ENCODE measurements at regions not wholly inside any gene's neighbourhood (a gene's known extent, or its start where the extent isn't known, plus 50 kb on each side); places are given as distances from the start of the nearest gene placed in this dataset.

- H3K27ac ChIP-seq (ENCODE audit: low read depth in 1 of 2, low read length in 2 of 2) = no peak overlapping the region
- H3K36me3 ChIP-seq (ENCODE audit: control insufficient read depth in 4 of 4, insufficient read depth in 3 of 4, low read depth in 1 of 4, low read length in 3 of 4) = no peaks in the 10 kb centered on the region
- 79% methylated on average over 4 of the region's 4 CpGs for WGBS
- H3K4me1 ChIP-seq (ENCODE audit: control insufficient read depth in 4 of 4, insufficient read depth in 4 of 4, low read length in 3 of 4) = no peaks in the 10 kb centered on the region
- no peaks in the 10 kb centered on the region for H3K27me3 ChIP-seq (ENCODE audit: control insufficient read depth in 4 of 4, insufficient read depth in 4 of 4, low read length in 3 of 4)
- no peaks in the 10 kb centered on the region for H3K9me3 ChIP-seq (ENCODE audit: control insufficient read depth in 4 of 4, low read length in 3 of 4)
- no peak for DNase-seq (ENCODE audit: low spot score)
- no peak overlapping the region for H3K9ac ChIP-seq (ENCODE audit: low read depth in 1 of 2, low read length in 2 of 2)
- H3K4me3 ChIP-seq (ENCODE audit: low read depth in 1 of 3, low read length in 3 of 3) = no peak overlapping the region
- TF ChIP-seq HNF4A (conservative IDR thresholded peaks at IDR 0.05) (no peak), SP1 (IDR thresholded peaks at IDR 0.05) (peak; percentile 15), NR2F2 (IDR thresholded peaks at IDR 0.05) (peak; percentile 66)
Observed at GRCh38 chr12:115835445-115835844, 442.0 kb downstream of the MED13L start.

- no peak overlapping the region for H3K9ac ChIP-seq (ENCODE audit: low read depth in 1 of 2, low read length in 2 of 2)
- no peak for TF ChIP-seq SP1 (IDR thresholded peaks at IDR 0.05)
- TF ChIP-seq EGR1 (IDR thresholded peaks at IDR 0.05; ENCODE audit: low read depth in 2 of 2) = no peak
- no peak for TF ChIP-seq HNF4G (IDR thresholded peaks at IDR 0.05)
- no peak for TF ChIP-seq JUND (IDR thresholded peaks at IDR 0.05)
- TF ChIP-seq RAD21 (IDR thresholded peaks at IDR 0.05) = no peak
- no peak for DNase-seq (ENCODE audit: low spot score)
- no peak overlapping the region for H3K4me3 ChIP-seq (ENCODE audit: low read depth in 1 of 3, low read length in 3 of 3)
- H3K9me3 ChIP-seq (ENCODE audit: control insufficient read depth in 4 of 4, low read length in 3 of 4) = no peaks in the 10 kb centered on the region
- H3K27me3 ChIP-seq (ENCODE audit: control insufficient read depth in 4 of 4, insufficient read depth in 4 of 4, low read length in 3 of 4) = peaks cover 0 to 2% (median 0%) of the 10 kb centered on the region in 4 donors
- H3K4me1 ChIP-seq (ENCODE audit: control insufficient read depth in 4 of 4, insufficient read depth in 4 of 4, low read length in 3 of 4) = no peaks in the 10 kb centered on the region
- no peaks in the 10 kb centered on the region for H3K36me3 ChIP-seq (ENCODE audit: control insufficient read depth in 4 of 4, insufficient read depth in 3 of 4, low read depth in 1 of 4, low read length in 3 of 4)
- H3K27ac ChIP-seq (ENCODE audit: low read depth in 1 of 2, low read length in 2 of 2) = no peak overlapping the region
- 85% methylated on average over 4 of the region's 4 CpGs for WGBS
Observed at GRCh38 chr12:115833704-115834103, 443.8 kb downstream of the MED13L start.

- Histone ChIP-seq H3K36me3 (ENCODE audit: control insufficient read depth in 4 of 4, insufficient read depth in 3 of 4, low read depth in 1 of 4, low read length in 3 of 4) (no peaks in the 10 kb centered on the region), H3K27me3 (ENCODE audit: control insufficient read depth in 4 of 4, insufficient read depth in 4 of 4, low read length in 3 of 4) (peaks cover 0 to 2% (median 0%) of the 10 kb centered on the region in 4 donors), H3K9ac (ENCODE audit: low read depth in 1 of 2, low read length in 2 of 2) (no peak overlapping the region), H3K9me3 (ENCODE audit: control insufficient read depth in 4 of 4, low read length in 3 of 4) (no peaks in the 10 kb centered on the region), H3K4me3 (ENCODE audit: low read depth in 1 of 3, low read length in 3 of 3) (no peak overlapping the region), H3K27ac (ENCODE audit: low read depth in 1 of 2, low read length in 2 of 2) (no peak overlapping the region), H3K4me1 (ENCODE audit: control insufficient read depth in 4 of 4, insufficient read depth in 4 of 4, low read length in 3 of 4) (no peaks in the 10 kb centered on the region)
- TF ChIP-seq ATF3 (IDR thresholded peaks at IDR 0.05) = no peak
- TF ChIP-seq REST (IDR thresholded peaks at IDR 0.05) = no peak
- no peak for TF ChIP-seq TAF1 (conservative IDR thresholded peaks at IDR 0.05)
- TF ChIP-seq GABPA (IDR thresholded peaks at IDR 0.05 in 1 of 2, conservative IDR thresholded peaks at IDR 0.05 in 1 of 2) = no peak
- TF ChIP-seq NR2F2 (IDR thresholded peaks at IDR 0.05) = no peak
- TF ChIP-seq EGR1 (IDR thresholded peaks at IDR 0.05; ENCODE audit: low read depth in 2 of 2) = no peak
- TF ChIP-seq MAX (IDR thresholded peaks at IDR 0.05) = no peak
- no peak for TF ChIP-seq YY1 (IDR thresholded peaks at IDR 0.05)
- no peak for TF ChIP-seq SP1 (IDR thresholded peaks at IDR 0.05)
- no peak for TF ChIP-seq ZBTB33 (IDR thresholded peaks at IDR 0.05)
- TF ChIP-seq FOXA1 (IDR thresholded peaks at IDR 0.05) = no peak
- no peak for TF ChIP-seq JUND (IDR thresholded peaks at IDR 0.05)
- TF ChIP-seq CTCF (IDR thresholded peaks at IDR 0.05; ENCODE audit: low read depth, low read length, missing input control) = no peak
- no peak for TF ChIP-seq RAD21 (IDR thresholded peaks at IDR 0.05)
- TF ChIP-seq FOXA2 (IDR thresholded peaks at IDR 0.05) = no peak
- no peak for TF ChIP-seq HNF4A (conservative IDR thresholded peaks at IDR 0.05)
- TF ChIP-seq RXRA (IDR thresholded peaks at IDR 0.05) = no peak
- TF ChIP-seq HNF4G (IDR thresholded peaks at IDR 0.05) = no peak
- no peak for DNase-seq (ENCODE audit: low spot score)
- 66% methylated on average over 4 of the region's 4 CpGs for WGBS
Observed at GRCh38 chr12:115830633-115831032, 446.9 kb downstream of the MED13L start.

Measured in liver (tissue), 8 donors.